HG03097 (cell line): ENCODE measurements at regions not wholly inside any gene's neighbourhood (a gene's known extent, or its start where the extent isn't known, plus 50 kb on each side); places are given as distances from the start of the nearest gene placed in this dataset.

ENCODE experiments used
- ATAC-seq: cut with Tn5 transposase; IDR thresholded peaks from one replicate; pipeline ENCODE4 v1.9.1; 2021; ENCODE audit not compliant: unreplicated experiment, low FRiP score

GRCh38 chr1:81452693-81453366, 347.9 kb upstream of the ADGRL2 start:
- ATAC-seq, result no peak

- ATAC-seq, result no peak
These were observed 350.9 kb upstream of the ADGRL2 start for GRCh38 chr1:81449786-81450185.

GRCh38 chr1:81446000-81446669, 354.6 kb upstream of the ADGRL2 start:
- ATAC-seq, result no peak

GRCh38 chr1:81443288-81443687, 357.4 kb upstream of the ADGRL2 start:
- no peak for ATAC-seq

- no peak for ATAC-seq
These were observed 361.5 kb upstream of the ADGRL2 start for GRCh38 chr1:81439046-81439823.

- peak; percentile 75 for ATAC-seq
These were observed 363.1 kb upstream of the ADGRL2 start for GRCh38 chr1:81437649-81438048.

- ATAC-seq, result no peak
These were observed 363.5 kb upstream of the ADGRL2 start for GRCh38 chr1:81437213-81437612.

- no peak for ATAC-seq
These were observed 365.6 kb upstream of the ADGRL2 start for GRCh38 chr1:81435175-81435574.

GRCh38 chr1:81433676-81434075, 367.1 kb upstream of the ADGRL2 start:
- no peak for ATAC-seq

GRCh38 chr1:81432654-81433109, 368.1 kb upstream of the ADGRL2 start:
- ATAC-seq, result no peak

GRCh38 chr1:81432059-81432458, 368.7 kb upstream of the ADGRL2 start:
- no peak for ATAC-seq

- no peak for ATAC-seq
These were observed 369.1 kb upstream of the ADGRL2 start for GRCh38 chr1:81431624-81432000.

GRCh38 chr1:81430955-81431623, 369.6 kb upstream of the ADGRL2 start:
- peak; percentile 59 for ATAC-seq

- no peak for ATAC-seq
These were observed 370.3 kb upstream of the ADGRL2 start for GRCh38 chr1:81430236-81430938.

GRCh38 chr1:81428998-81429397, 371.7 kb upstream of the ADGRL2 start:
- no peak for ATAC-seq

GRCh38 chr1:81424816-81425215, 375.9 kb upstream of the ADGRL2 start:
- ATAC-seq, result no peak

GRCh38 chr1:81424061-81424460, 376.7 kb upstream of the ADGRL2 start:
- ATAC-seq, result no peak

GRCh38 chr1:81420760-81421159, 380.0 kb upstream of the ADGRL2 start:
- ATAC-seq, result peak; percentile 99

GRCh38 chr1:81414488-81415015, 386.2 kb upstream of the ADGRL2 start:
- peak; percentile 98 for ATAC-seq

- no peak for ATAC-seq
These were observed 387.8 kb upstream of the ADGRL2 start for GRCh38 chr1:81412954-81413353.
